Stomach smooth muscle (tissue), 2 donors: ENCODE measurements at regions not wholly inside any gene's neighbourhood (a gene's known extent, or its start where the extent isn't known, plus 50 kb on each side); places are given as distances from the start of the nearest gene placed in this dataset.

ENCODE experiments used
- H3K27ac ChIP-seq: one replicate; pipeline ENCODE4 v1.7.0; 2013; ENCODE audit warnings: mild to moderate bottlenecking, low read length, inconsistent platforms
- H3K27me3 ChIP-seq, 2 donors: one replicate each; pipeline ENCODE4 v1.7.0; 2013; ENCODE audit warnings: low read length in 2 of 2; ENCODE audit not compliant: insufficient read depth in 2 of 2, control insufficient read depth in 1 of 2
- H3K36me3 ChIP-seq, 2 donors: one replicate each; pipeline ENCODE4 v1.7.0; 2013; ENCODE audit warnings: low read length in 2 of 2; ENCODE audit not compliant: control insufficient read depth in 2 of 2, insufficient read depth in 2 of 2
- H3K4me1 ChIP-seq: one replicate; pipeline ENCODE4 v1.7.0; 2013; ENCODE audit warnings: low read length; ENCODE audit not compliant: control insufficient read depth, insufficient read depth
- H3K4me3 ChIP-seq, 2 donors: one replicate each; pipeline ENCODE4 v1.7.0; 2013; ENCODE audit warnings: low read length in 2 of 2
- H3K9ac ChIP-seq, 2 donors: one replicate each; pipeline ENCODE4 v1.7.0; 2013; ENCODE audit warnings: low read length in 2 of 2, mild to moderate bottlenecking in 1 of 2
- H3K9me3 ChIP-seq, 2 donors: one replicate each; pipeline ENCODE4 v1.7.0; 2013; ENCODE audit warnings: low read length in 2 of 2; ENCODE audit not compliant: control insufficient read depth in 2 of 2
- donor health status: healthy.
- donor health status: Pancreatic carcinoma.

GRCh38 chr3:459311-459670, 262.7 kb downstream of the CHL1 start:
- Histone ChIP-seq H3K27ac (no peak overlapping the region), H3K9ac (no peak overlapping the region), H3K27me3 (no peaks in the 10 kb centered on the region), H3K36me3 (no peaks in the 10 kb centered on the region), H3K9me3 (no peaks in the 10 kb centered on the region), H3K4me3 (no peak overlapping the region), H3K4me1 (no peaks in the 10 kb centered on the region)

GRCh38 chr3:461006-461405, 264.4 kb downstream of the CHL1 start:
- Histone ChIP-seq H3K4me1 (no peaks in the 10 kb centered on the region), H3K9ac (no peak overlapping the region), H3K36me3 (no peaks in the 10 kb centered on the region), H3K4me3 (no peak overlapping the region), H3K27ac (no peak overlapping the region), H3K27me3 (no peaks in the 10 kb centered on the region), H3K9me3 (no peaks in the 10 kb centered on the region)

GRCh38 chr3:462851-463250, 266.3 kb downstream of the CHL1 start:
- Histone ChIP-seq H3K9me3 (no peaks in the 10 kb centered on the region), H3K27me3 (no peaks in the 10 kb centered on the region), H3K36me3 (no peaks in the 10 kb centered on the region), H3K27ac (no peak overlapping the region), H3K4me3 (no peak overlapping the region), H3K4me1 (no peaks in the 10 kb centered on the region), H3K9ac (no peak overlapping the region)

GRCh38 chr3:463252-464192, 267.0 kb downstream of the CHL1 start:
- Histone ChIP-seq H3K27ac (no peak overlapping the region), H3K9me3 (no peaks in the 10 kb centered on the region), H3K4me3 (no peak overlapping the region), H3K27me3 (no peaks in the 10 kb centered on the region), H3K36me3 (no peaks in the 10 kb centered on the region), H3K9ac (no peak overlapping the region), H3K4me1 (no peaks in the 10 kb centered on the region)

- H3K4me1 ChIP-seq = no peaks in the 10 kb centered on the region
- no peaks in the 10 kb centered on the region for H3K9me3 ChIP-seq
- H3K36me3 ChIP-seq = no peaks in the 10 kb centered on the region
- no peak overlapping the region for H3K4me3 ChIP-seq
- H3K27ac ChIP-seq = no peak overlapping the region
- H3K9ac ChIP-seq = no peak overlapping the region
- H3K27me3 ChIP-seq = no peaks in the 10 kb centered on the region
These were observed 267.7 kb downstream of the CHL1 start for GRCh38 chr3:464255-464654.

- H3K9ac ChIP-seq = no peak overlapping the region
- no peak overlapping the region for H3K27ac ChIP-seq
These were observed 271.6 kb downstream of the CHL1 start for GRCh38 chr3:468172-468571.

GRCh38 chr3:473033-473800, 276.7 kb downstream of the CHL1 start:
- H3K9me3 ChIP-seq = peaks cover 0 to 5% of the 10 kb centered on the region in 2 donors
- no peaks in the 10 kb centered on the region for H3K36me3 ChIP-seq
- H3K4me1 ChIP-seq = no peaks in the 10 kb centered on the region
- H3K9ac ChIP-seq = no peak overlapping the region
- no peaks in the 10 kb centered on the region for H3K27me3 ChIP-seq
- H3K27ac ChIP-seq = no peak overlapping the region
- H3K4me3 ChIP-seq = no peak overlapping the region

More at GRCh38 chr3:468172-468571, 271.6 kb downstream of the CHL1 start:
- no peaks in the 10 kb centered on the region for H3K4me1 ChIP-seq
- no peak overlapping the region for H3K4me3 ChIP-seq
- no peaks in the 10 kb centered on the region for H3K36me3 ChIP-seq
- no peaks in the 10 kb centered on the region for H3K9me3 ChIP-seq
- no peaks in the 10 kb centered on the region for H3K27me3 ChIP-seq

GRCh38 chr3:474828-475227, 278.3 kb downstream of the CHL1 start:
- no peak overlapping the region for H3K4me3 ChIP-seq
- H3K9me3 ChIP-seq = peaks cover 0 to 5% of the 10 kb centered on the region in 2 donors
- H3K27me3 ChIP-seq = no peaks in the 10 kb centered on the region
- H3K36me3 ChIP-seq = no peaks in the 10 kb centered on the region
- no peaks in the 10 kb centered on the region for H3K4me1 ChIP-seq
- no peak overlapping the region for H3K9ac ChIP-seq
- no peak overlapping the region for H3K27ac ChIP-seq

- H3K9me3 ChIP-seq = peaks cover 0 to 5% of the 10 kb centered on the region in 2 donors
- no peaks in the 10 kb centered on the region for H3K27me3 ChIP-seq
- no peaks in the 10 kb centered on the region for H3K36me3 ChIP-seq
- H3K4me3 ChIP-seq = no peak overlapping the region
- H3K4me1 ChIP-seq = no peaks in the 10 kb centered on the region
- H3K27ac ChIP-seq = no peak overlapping the region
- no peak overlapping the region for H3K9ac ChIP-seq
These were observed 283.5 kb downstream of the CHL1 start for GRCh38 chr3:480070-480469.

- Histone ChIP-seq H3K9me3 (peaks cover 0 to 5% of the 10 kb centered on the region in 2 donors), H3K36me3 (no peaks in the 10 kb centered on the region), H3K9ac (no peak overlapping the region), H3K27me3 (no peaks in the 10 kb centered on the region), H3K4me1 (no peaks in the 10 kb centered on the region), H3K27ac (no peak overlapping the region), H3K4me3 (no peak overlapping the region)
These were observed 284.5 kb downstream of the CHL1 start for GRCh38 chr3:481111-481510.

- H3K36me3 ChIP-seq = no peaks in the 10 kb centered on the region
- no peak overlapping the region for H3K4me3 ChIP-seq
- no peaks in the 10 kb centered on the region for H3K27me3 ChIP-seq
- no peak overlapping the region for H3K27ac ChIP-seq
- H3K9me3 ChIP-seq = peaks cover 0 to 1% of the 10 kb centered on the region in 2 donors
- no peaks in the 10 kb centered on the region for H3K4me1 ChIP-seq
- H3K9ac ChIP-seq = no peak overlapping the region
These were observed 285.1 kb downstream of the CHL1 start for GRCh38 chr3:481680-482079.
